Stimulated activated memory B cell treated with anti-CD40 and anti-IgM and Interleukin-4, amounts not matched to agents 10 μg/mL and 1 μg/mL and 100 μg/mL, for 72 hours (primary cell): ENCODE measurements at regions not wholly inside any gene's neighbourhood (a gene's known extent, or its start where the extent isn't known, plus 50 kb on each side); places are given as distances from the start of the nearest gene placed in this dataset.
A peak's percentile ranks its signal among the peaks of the same experiment; 100 is the strongest.

Experiments used
- ATAC-seq: fragments of 150-1000 bp; cut with Tn5 transposase; 2 replicates; pipeline ENCODE4 v1.10.0; 2021
- H3K27ac Mint-ChIP-seq: one replicate; pipeline ENCODE4 v1.8.0; 2022; ENCODE audit warnings: mild to moderate bottlenecking, mixed read lengths
- H3K27me3 Mint-ChIP-seq: one replicate; pipeline ENCODE4 v1.8.0; 2022; ENCODE audit warnings: mixed read lengths
- H3K36me3 Mint-ChIP-seq: one replicate; pipeline ENCODE4 v1.8.0; 2022; ENCODE audit warnings: mixed read lengths
- H3K4me1 Mint-ChIP-seq: one replicate; pipeline ENCODE4 v1.8.0; 2022; ENCODE audit warnings: mixed read lengths
- H3K4me3 Mint-ChIP-seq: one replicate; pipeline ENCODE4 v1.8.0; 2022; ENCODE audit warnings: mild to moderate bottlenecking, moderate library complexity, mixed read lengths
- H3K9me3 Mint-ChIP-seq: one replicate; pipeline ENCODE4 v1.8.0; 2022; ENCODE audit warnings: mixed read lengths

DNA sequence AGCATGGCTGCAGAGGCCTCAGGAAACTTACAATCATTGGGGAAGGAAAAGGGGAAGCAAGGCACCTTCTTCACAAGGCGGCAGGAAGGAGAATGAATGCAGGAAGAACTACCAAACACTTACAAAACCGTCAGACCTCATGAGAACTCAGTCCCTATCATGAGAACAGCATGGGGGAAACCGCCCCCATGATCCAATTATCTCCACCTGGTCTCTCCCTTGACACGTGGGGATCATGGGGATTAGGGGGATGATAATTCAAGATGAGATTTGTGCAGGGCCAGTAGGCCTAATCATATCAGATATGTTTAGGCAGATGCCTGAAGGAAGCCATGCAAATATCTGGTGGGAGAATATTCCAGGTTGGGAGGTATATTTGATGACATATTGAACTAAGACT lies 1176.4 kb upstream of the CDH18 start:
- no peak for ATAC-seq
- peaks cover 3% of the 10 kb centered on the region for H3K9me3 Mint-ChIP-seq
- no peaks in the 10 kb centered on the region for H3K4me1 Mint-ChIP-seq
- no peaks in the 10 kb centered on the region for H3K27me3 Mint-ChIP-seq
- no peaks in the 10 kb centered on the region for H3K36me3 Mint-ChIP-seq
- H3K27ac Mint-ChIP-seq: no peak overlapping the region
- no peak overlapping the region for H3K4me3 Mint-ChIP-seq

DNA sequence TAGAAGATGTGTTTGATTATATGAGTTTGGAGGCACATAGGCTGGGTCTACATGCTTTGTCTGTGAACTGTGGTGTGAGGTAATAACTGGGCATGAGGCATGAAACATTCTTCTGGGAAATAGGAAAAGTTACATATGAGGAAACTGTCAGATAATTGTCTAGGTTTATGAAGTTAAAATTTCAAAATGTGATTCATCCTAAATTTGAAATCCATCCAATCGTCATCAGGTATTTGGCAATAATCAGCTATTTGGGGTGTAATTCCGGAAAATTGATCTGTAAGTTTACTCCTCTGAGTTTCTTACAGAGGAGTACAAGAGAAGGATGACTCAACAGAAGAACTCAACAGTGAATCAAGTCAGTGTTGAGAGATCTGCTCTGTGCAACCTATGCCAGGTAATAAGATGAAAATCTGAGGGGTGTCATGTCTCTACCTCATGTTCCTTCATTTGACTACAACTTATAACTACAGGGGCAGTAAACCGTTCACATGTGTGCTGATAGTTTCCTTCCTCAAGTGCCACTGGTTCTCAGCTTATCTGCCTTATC lies 1171.6 kb upstream of the CDH18 start:
- no peaks in the 10 kb centered on the region for H3K27me3 Mint-ChIP-seq
- no peaks in the 10 kb centered on the region for H3K4me1 Mint-ChIP-seq
- peaks cover 3% of the 10 kb centered on the region for H3K9me3 Mint-ChIP-seq
- H3K36me3 Mint-ChIP-seq: no peaks in the 10 kb centered on the region
- no peak overlapping the region for H3K27ac Mint-ChIP-seq
- ATAC-seq: no peak
- H3K4me3 Mint-ChIP-seq: no peak overlapping the region

DNA sequence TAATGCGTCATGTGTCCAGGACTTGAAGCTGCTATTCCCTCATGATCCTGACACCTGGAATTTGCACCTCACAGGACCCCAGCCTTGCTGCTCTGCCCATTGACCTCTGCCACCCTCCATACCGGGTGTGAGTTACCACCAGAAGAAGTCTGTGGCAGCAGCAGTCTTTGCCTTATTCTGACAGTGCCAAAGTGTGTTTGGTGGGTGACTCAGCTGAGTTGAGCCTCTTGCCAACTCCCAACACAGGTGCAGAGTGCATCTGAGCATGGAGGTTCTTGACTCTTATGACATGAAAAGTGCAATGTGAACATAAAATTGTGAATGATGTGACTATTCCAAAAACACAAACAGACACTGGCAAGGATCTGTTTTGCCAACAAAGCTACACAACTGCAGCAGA lies 1166.5 kb upstream of the CDH18 start:
- H3K27ac Mint-ChIP-seq: no peak overlapping the region
- H3K36me3 Mint-ChIP-seq: no peaks in the 10 kb centered on the region
- H3K9me3 Mint-ChIP-seq: no peaks in the 10 kb centered on the region
- no peak for ATAC-seq
- no peaks in the 10 kb centered on the region for H3K4me1 Mint-ChIP-seq
- H3K27me3 Mint-ChIP-seq: no peaks in the 10 kb centered on the region
- no peak overlapping the region for H3K4me3 Mint-ChIP-seq

DNA sequence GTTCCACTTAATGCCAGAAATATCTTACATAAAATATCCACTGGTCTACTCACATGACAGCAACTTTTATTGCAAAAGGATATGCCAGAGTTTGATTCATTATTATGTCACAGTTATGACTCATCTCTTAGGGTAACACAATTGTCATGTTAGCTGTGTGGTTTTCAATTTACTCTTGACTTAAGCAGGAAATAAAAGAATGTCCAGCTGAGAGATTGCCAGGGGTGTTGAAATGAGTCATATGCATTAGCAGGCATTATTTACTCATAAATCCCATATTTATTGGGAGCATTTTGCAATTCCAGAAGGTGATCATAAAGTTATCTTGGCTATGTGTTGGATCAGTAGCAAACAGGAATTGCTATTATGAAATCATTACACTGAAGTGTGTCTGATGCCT lies 1164.6 kb upstream of the CDH18 start:
- Mint-ChIP-seq H3K36me3 (no peaks in the 10 kb centered on the region), H3K27me3 (no peaks in the 10 kb centered on the region), H3K9me3 (no peaks in the 10 kb centered on the region), H3K4me1 (no peaks in the 10 kb centered on the region), H3K27ac (no peak overlapping the region), H3K4me3 (no peak overlapping the region)
- no peak for ATAC-seq

DNA sequence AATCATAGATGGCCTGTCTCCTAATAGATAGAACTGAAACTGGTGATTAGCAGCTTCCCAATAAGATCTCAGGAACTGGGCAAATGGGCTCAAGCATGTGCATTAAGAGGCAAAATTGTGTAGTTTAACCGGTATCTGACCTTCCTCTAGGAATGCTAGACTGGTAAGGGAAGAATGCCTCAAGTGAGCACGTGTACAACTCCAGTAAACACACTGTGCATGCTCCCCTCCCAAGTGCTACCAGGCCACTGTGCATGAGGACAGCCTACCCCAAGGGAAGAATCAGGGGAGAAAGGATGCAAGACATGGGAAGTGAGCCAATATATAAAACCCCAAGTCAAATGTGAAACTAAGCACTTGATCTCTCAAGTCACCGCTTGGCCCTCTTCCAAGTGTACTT lies 1157.4 kb upstream of the CDH18 start:
- H3K9me3 Mint-ChIP-seq: no peaks in the 10 kb centered on the region
- no peak overlapping the region for H3K4me3 Mint-ChIP-seq
- no peaks in the 10 kb centered on the region for H3K4me1 Mint-ChIP-seq
- no peak for ATAC-seq
- H3K27me3 Mint-ChIP-seq: no peaks in the 10 kb centered on the region
- no peaks in the 10 kb centered on the region for H3K36me3 Mint-ChIP-seq
- no peak overlapping the region for H3K27ac Mint-ChIP-seq

DNA sequence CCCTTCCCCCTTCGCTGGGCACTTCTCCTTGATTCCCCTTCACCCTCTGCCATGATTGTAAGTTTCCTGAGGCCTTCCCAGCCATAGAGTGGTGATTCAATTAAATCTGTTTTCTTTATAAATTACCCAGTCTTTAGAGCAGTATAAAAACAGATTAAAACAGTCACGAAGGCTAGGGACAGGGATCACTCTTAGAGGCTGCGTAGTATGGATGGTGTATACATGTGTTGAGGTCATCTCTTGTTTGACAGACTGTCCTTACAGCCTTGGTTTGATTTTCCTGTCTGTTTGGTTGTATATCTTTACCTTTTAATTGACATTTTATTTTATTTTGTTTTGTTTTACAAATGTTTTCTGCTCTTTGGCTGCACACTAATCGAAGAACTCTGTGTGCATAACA lies 1155.7 kb upstream of the CDH18 start:
- H3K9me3 Mint-ChIP-seq: no peaks in the 10 kb centered on the region
- H3K36me3 Mint-ChIP-seq: no peaks in the 10 kb centered on the region
- no peaks in the 10 kb centered on the region for H3K4me1 Mint-ChIP-seq
- no peaks in the 10 kb centered on the region for H3K27me3 Mint-ChIP-seq
- no peak for ATAC-seq
- H3K27ac Mint-ChIP-seq: no peak overlapping the region
- H3K4me3 Mint-ChIP-seq: no peak overlapping the region

DNA sequence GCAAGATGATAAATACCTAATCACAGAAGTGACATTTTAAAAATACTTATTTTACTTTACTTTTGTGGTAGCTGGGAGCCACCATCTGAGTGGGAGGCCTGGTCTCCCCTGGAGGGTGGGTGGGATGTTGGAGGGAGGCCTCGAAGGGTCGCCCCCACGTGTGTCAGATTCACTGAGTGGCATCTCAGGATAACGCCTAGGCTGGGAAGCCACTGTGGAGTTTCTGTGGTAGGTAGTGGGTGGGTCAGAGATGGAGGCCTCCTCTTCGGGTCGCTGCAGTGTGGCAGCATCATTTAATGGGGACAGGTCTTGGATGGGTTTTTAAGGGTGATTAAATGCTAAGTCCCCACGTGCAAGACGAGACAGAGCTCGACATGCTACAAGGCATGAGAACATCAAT lies 1154.8 kb upstream of the CDH18 start:
- ATAC-seq: no peak
- Mint-ChIP-seq H3K4me3 (no peak overlapping the region), H3K27ac (no peak overlapping the region), H3K9me3 (no peaks in the 10 kb centered on the region), H3K36me3 (no peaks in the 10 kb centered on the region), H3K27me3 (no peaks in the 10 kb centered on the region), H3K4me1 (no peaks in the 10 kb centered on the region)

DNA sequence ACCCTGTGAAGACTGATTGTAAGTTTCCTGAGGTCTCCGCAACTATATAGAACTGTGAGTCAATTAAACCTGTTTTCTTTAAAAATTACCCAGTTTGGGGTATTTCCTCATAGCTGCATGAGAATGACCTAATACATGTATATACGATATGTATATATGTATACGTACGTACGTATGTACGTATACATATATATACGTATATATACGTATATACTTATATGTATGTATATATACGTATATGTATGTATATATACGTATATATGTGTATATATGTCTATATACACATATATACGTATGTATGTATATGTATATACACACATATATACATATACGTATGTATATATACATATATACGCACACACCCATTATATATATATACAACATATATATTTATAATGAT lies 1153.0 kb upstream of the CDH18 start:
- Mint-ChIP-seq H3K36me3 (no peaks in the 10 kb centered on the region), H3K27me3 (no peaks in the 10 kb centered on the region), H3K9me3 (no peaks in the 10 kb centered on the region), H3K4me3 (no peak overlapping the region), H3K27ac (no peak overlapping the region), H3K4me1 (no peaks in the 10 kb centered on the region)
- ATAC-seq: no peak

DNA sequence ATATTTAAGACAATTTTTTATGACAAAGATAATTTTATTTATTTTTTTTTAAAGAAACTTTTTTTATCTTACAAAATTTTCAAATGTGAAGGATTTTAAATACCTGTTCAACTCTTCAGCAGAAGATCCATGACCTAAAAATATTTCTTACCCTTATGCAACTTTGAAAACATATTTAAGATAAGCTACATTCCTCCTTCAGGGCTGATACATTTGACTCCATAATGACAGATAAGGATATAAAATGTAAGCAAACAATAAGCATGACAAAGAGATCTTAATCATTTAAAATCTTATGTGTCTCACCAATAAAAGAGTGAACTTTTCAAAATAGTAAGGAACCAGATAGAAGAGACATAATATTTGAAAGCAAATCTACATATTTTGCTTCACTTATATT lies 1138.2 kb upstream of the CDH18 start:
- Mint-ChIP-seq H3K9me3 (no peaks in the 10 kb centered on the region), H3K4me1 (peaks cover 8% of the 10 kb centered on the region), H3K27ac (no peak overlapping the region), H3K27me3 (no peaks in the 10 kb centered on the region), H3K4me3 (no peak overlapping the region), H3K36me3 (no peaks in the 10 kb centered on the region)
- ATAC-seq: no peak

DNA sequence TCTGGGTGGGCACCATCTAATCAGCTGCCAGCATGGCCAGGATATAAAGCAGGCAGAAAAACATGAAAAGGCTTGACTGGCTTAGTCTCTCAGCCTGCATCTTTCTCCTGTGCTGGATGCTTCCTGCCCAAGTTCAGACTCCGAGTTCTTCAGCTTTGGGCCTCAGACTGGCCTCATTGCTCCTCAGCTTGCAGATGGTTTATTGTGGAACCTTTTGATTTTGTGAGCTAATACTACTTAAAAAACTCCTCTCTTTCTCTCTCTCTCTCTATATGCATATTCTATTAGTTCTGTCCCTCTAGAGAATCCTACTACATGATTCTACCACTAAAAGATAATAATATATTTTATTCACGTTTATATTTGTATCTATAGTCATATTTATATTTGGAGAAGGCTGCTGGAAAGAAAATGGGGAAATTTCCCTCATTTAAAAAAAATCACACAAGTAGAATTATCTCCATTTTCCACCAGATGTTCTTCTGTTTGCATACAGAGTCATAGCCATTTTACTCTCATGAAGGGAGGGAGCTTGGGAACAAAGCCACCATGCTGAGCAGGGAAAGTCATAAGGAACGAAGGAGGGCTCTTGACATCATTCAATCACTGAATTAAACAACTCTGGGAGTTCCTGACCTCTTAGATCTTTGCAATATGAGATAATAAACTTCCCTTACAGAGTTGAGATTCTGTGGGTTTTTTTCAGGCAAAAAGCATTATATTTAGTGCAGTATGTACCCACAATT lies 1137.4 kb upstream of the CDH18 start:
- peaks cover 14% of the 10 kb centered on the region for H3K4me1 Mint-ChIP-seq
- no peaks in the 10 kb centered on the region for H3K36me3 Mint-ChIP-seq
- H3K4me3 Mint-ChIP-seq: no peak overlapping the region
- ATAC-seq: no peak
- no peaks in the 10 kb centered on the region for H3K9me3 Mint-ChIP-seq
- no peak overlapping the region for H3K27ac Mint-ChIP-seq
- no peaks in the 10 kb centered on the region for H3K27me3 Mint-ChIP-seq

DNA sequence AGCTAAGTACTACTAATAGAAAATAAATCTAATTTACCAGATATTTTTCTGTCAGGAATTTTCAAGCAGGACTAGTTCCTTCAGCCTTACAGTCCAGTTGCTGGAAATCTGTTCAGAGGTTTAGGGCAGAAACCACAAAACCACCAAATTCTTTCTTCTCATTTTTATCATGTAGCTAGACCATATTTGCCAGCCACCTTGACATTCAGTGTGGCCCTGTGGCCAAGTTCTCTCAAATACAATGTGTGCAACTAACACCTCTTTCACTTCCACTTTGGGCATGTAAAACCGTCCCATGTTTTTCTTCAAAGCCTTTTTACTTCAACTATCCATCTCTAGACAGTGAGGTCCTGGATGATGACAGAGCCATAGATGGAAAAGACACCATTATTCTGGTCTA lies 1133.2 kb upstream of the CDH18 start:
- H3K4me1 Mint-ChIP-seq: peaks cover 20% of the 10 kb centered on the region
- no peaks in the 10 kb centered on the region for H3K27me3 Mint-ChIP-seq
- no peaks in the 10 kb centered on the region for H3K36me3 Mint-ChIP-seq
- ATAC-seq: peak; percentile 84
- H3K4me3 Mint-ChIP-seq: no peak overlapping the region
- no peak overlapping the region for H3K27ac Mint-ChIP-seq
- H3K9me3 Mint-ChIP-seq: no peaks in the 10 kb centered on the region

DNA sequence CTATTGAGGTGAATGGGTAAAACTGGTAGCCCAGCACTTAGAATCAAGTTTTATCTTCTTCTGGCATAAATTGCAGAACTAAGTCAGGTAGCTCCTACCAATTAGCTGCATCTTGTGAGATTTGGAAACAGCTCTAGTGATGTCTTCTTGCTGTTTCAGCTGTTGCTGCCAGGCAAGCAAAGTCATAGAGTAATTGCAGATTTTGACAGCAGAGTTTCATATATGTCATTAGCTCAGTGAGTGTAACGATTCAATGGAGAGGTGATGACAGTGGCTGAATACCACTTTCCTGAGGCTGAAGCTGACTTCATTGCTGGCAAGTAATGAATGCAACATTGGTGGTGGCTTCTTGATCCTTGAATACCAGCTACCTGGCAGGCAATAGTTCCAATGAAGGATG lies 1109.7 kb upstream of the CDH18 start:
- H3K4me3 Mint-ChIP-seq: no peak overlapping the region
- no peak for ATAC-seq
- H3K27ac Mint-ChIP-seq: no peak overlapping the region
- no peaks in the 10 kb centered on the region for H3K4me1 Mint-ChIP-seq
- H3K27me3 Mint-ChIP-seq: no peaks in the 10 kb centered on the region
- H3K9me3 Mint-ChIP-seq: no peaks in the 10 kb centered on the region
- H3K36me3 Mint-ChIP-seq: no peaks in the 10 kb centered on the region

DNA sequence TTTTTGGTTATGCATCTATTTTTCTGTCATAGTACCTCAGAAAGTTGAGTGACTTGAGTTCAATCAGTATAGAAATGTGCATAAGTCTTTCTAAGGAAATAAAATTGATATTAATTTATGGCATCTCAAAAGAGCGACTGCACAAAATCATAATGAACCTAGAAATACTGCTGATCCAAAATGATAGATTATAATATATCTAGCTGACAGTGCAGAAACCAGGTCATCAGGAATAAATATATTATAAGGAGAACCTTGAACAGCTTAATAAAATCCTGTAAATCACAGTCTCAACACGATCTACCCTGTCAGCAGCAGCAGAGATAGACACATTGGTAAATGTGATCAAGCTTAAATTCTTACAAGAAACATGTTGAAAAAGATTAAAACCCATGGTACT lies 1106.6 kb upstream of the CDH18 start:
- H3K4me1 Mint-ChIP-seq: no peaks in the 10 kb centered on the region

DNA sequence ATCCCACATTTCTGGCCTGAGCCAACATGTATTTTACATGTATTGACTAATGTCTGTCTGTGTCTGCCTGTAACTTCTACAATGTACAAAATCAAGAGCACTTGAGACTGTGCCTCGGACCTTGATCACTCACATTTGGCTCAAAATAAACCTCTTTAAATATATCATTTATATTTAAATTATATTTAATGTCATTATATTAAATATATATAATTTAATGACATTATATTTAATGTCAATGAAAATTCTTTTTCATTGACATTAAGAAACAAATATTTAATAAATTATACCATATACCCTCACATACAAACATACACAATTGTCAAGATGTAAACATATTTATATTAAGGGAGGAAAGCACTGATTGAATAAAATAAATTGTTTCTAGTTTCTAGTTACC lies 1099.8 kb upstream of the CDH18 start:
- Mint-ChIP-seq H3K4me3 (no peak overlapping the region), H3K27me3 (no peaks in the 10 kb centered on the region), H3K4me1 (peaks cover 6% of the 10 kb centered on the region), H3K27ac (no peak overlapping the region), H3K36me3 (no peaks in the 10 kb centered on the region), H3K9me3 (peaks cover 7% of the 10 kb centered on the region)
- ATAC-seq: no peak

More for the DNA sequence above, 1106.6 kb upstream of the CDH18 start:
- no peak overlapping the region for H3K27ac Mint-ChIP-seq
- H3K36me3 Mint-ChIP-seq: no peaks in the 10 kb centered on the region
- no peaks in the 10 kb centered on the region for H3K9me3 Mint-ChIP-seq
- no peak overlapping the region for H3K4me3 Mint-ChIP-seq
- H3K27me3 Mint-ChIP-seq: no peaks in the 10 kb centered on the region
- ATAC-seq: no peak

DNA sequence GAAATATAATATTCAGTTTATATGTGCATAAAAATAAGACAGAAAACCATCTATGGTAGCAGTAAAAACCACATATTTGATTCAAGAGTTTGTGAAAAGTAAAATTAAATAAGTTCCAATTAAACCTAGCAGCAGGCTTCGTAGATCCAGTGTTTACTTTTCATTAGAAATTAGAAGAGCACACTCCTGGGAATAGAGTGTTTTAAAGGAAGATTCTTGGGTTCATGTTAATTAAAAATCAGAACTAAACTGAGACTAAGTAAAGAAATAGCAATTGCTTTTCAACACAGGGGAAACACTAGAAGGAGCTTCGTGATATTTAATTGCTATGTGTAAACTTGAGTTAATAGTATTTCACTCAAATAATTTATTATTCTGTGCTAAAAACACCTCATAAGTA lies 1097.8 kb upstream of the CDH18 start:
- Mint-ChIP-seq H3K4me3 (no peak overlapping the region), H3K27me3 (no peaks in the 10 kb centered on the region), H3K36me3 (no peaks in the 10 kb centered on the region), H3K4me1 (peaks cover 6% of the 10 kb centered on the region), H3K27ac (no peak overlapping the region), H3K9me3 (peaks cover 7% of the 10 kb centered on the region)
- no peak for ATAC-seq

DNA sequence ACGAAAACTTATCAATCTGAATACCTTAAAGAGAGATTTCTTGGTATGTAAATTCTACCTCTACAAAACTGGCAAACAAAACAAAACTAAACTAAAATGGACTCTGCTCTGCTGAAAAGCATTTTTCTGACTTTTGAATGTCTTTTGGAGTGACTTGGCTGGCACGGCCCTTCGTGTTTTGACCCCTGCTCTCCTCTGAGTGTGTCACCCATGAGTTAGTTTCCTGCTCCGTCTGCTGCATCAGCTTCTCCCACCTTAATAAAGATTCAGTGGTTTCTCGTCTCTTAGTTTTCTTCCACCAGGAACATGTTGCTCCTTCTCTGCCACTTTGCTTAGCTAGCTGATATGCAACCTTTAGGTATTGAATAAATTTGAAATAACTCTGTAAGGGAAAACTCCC lies 1084.0 kb upstream of the CDH18 start:
- Mint-ChIP-seq H3K27ac (no peak overlapping the region), H3K27me3 (no peaks in the 10 kb centered on the region), H3K9me3 (no peaks in the 10 kb centered on the region), H3K36me3 (no peaks in the 10 kb centered on the region), H3K4me1 (peaks cover 13% of the 10 kb centered on the region), H3K4me3 (no peak overlapping the region)
- ATAC-seq: no peak
